B cell (primary cell): ENCODE measurements at regions not wholly inside any gene's neighbourhood (a gene's known extent, or its start where the extent isn't known, plus 50 kb on each side); places are given as distances from the start of the nearest gene placed in this dataset.

Source experiments
- ATAC-seq: fragments of 200-7000 bp; cut with Tn5 transposase; one replicate; pipeline ENCODE4 v1.10.0; 2021; ENCODE audit warnings: low read depth, mild to moderate bottlenecking, moderate number of reproducible peaks, moderate library complexity
- CTCF ChIA-PET: fragments of 350-600 bp; sonication (Branson Sonifier 250); formaldehyde crosslinking; loops from one replicate; lab custom pipeline; 2021; ENCODE audit warnings: antibody characterized with exemption, inconsistent platforms; lab: Charles Lee
- POLR2A ChIA-PET: fragments of 350-600 bp; sonication (Branson Sonifier 250); formaldehyde crosslinking; loops from one replicate; lab custom pipeline; 2021; ENCODE audit warnings: antibody characterized with exemption; lab: Charles Lee
- DNase-seq: peaks from one replicate; pipeline ENCODE4 v3.0.0; 2013
- H2AFZ ChIP-seq: 2 replicates; pipeline ENCODE4 v1.6.1; 2012; ENCODE audit warnings: mild to moderate bottlenecking, low read depth, low read length; ENCODE audit not compliant: insufficient read depth, poor library complexity, severe bottlenecking
- H3K27ac ChIP-seq, 2 donors: 1 replicate in 1 of 2; 2 replicates in 1 of 2; pipeline ENCODE4 v1.5.1; 2012 to 2013; ENCODE audit warnings: low read length in 2 of 2, mild to moderate bottlenecking in 2 of 2, moderate library complexity in 1 of 2
- H3K27me3 ChIP-seq, 4 experiments: fragments of 200-600 bp in 1 of 4; sonication (generic) in 1 of 4; replicated peaks in 1 of 4; 1 replicate in 2 of 4; 2 replicates in 2 of 4; pipeline versions ENCODE4 v1.6.1 to v1.7.0; 2013 to 2016; ENCODE audit warnings: low read length in 3 of 4, mild to moderate bottlenecking in 2 of 4, mixed read lengths in 1 of 4, moderate library complexity in 1 of 4; ENCODE audit not compliant: insufficient read depth in 4 of 4, control insufficient read depth in 3 of 4; ENCODE audit errors: control extremely low read depth in 1 of 4
- H3K36me3 ChIP-seq, 2 experiments: replicated peaks in 1 of 2; 1 replicate in 1 of 2; 2 replicates in 1 of 2; pipeline versions ENCODE4 v1.6.1 to v1.7.1; 2013; ENCODE audit warnings: low read length in 1 of 2; ENCODE audit not compliant: insufficient read depth in 2 of 2, control insufficient read depth in 1 of 2; ENCODE audit errors: control extremely low read depth in 1 of 2, extremely low read depth in 1 of 2
- H3K4me1 ChIP-seq, 2 donors: fragments of 200-600 bp in 1 of 2; sonication (generic) in 1 of 2; 1 replicate in 1 of 2; 2 replicates in 1 of 2; pipeline versions ENCODE4 v1.5.1 to v1.6.1; 2013 to 2017; ENCODE audit warnings: low read length in 2 of 2; ENCODE audit not compliant: control insufficient read depth in 2 of 2, insufficient read depth in 2 of 2
- H3K4me2 ChIP-seq: replicated peaks from 2 replicates; pipeline ENCODE3; 2012; ENCODE audit warnings: mild to moderate bottlenecking, low read depth, low read length; ENCODE audit not compliant: poor library complexity, severe bottlenecking
- H3K4me3 ChIP-seq, 5 experiments: fragments of 200-600 bp in 1 of 5; sonication (generic) in 1 of 5; 1 replicate in 3 of 5; 2 replicates in 2 of 5; pipeline versions ENCODE4 v1.5.1 to v1.7.0; 2011 to 2016; ENCODE audit warnings: low read length in 4 of 5, mild to moderate bottlenecking in 4 of 5, low read depth in 2 of 5, control low read depth in 1 of 5, moderate library complexity in 1 of 5; ENCODE audit not compliant: insufficient read depth in 1 of 5; ENCODE audit errors: control extremely low read depth in 1 of 5, extremely low read depth in 1 of 5
- H3K79me2 ChIP-seq: fragments of 200-600 bp; sonication (generic); one replicate; pipeline ENCODE4 v1.6.0; 2016; ENCODE audit warnings: low read length; ENCODE audit not compliant: control insufficient read depth, insufficient read depth
- H3K9ac ChIP-seq: fragments of 200-600 bp; sonication (generic); 2 replicates; pipeline ENCODE4 v1.6.1; 2017; ENCODE audit warnings: mild to moderate bottlenecking, low read length, moderate library complexity
- H3K9me3 ChIP-seq, 3 donors: one replicate each; pipeline versions ENCODE4 v1.6.1 to v1.7.1; 2013; ENCODE audit warnings: low read length in 2 of 3; ENCODE audit not compliant: control insufficient read depth in 2 of 3, insufficient read depth in 1 of 3; ENCODE audit errors: control extremely low read depth in 1 of 3
- H4K20me1 ChIP-seq: 2 replicates; pipeline ENCODE4 v1.6.0; 2012; ENCODE audit warnings: mild to moderate bottlenecking, low read length; ENCODE audit not compliant: insufficient read depth, control insufficient read depth, poor library complexity, severe bottlenecking
- H3K27ac Mint-ChIP-seq: one replicate; pipeline ENCODE4 v1.8.0; 2021; ENCODE audit warnings: mixed read lengths
- H3K27me3 Mint-ChIP-seq: one replicate; pipeline ENCODE4 v1.8.0; 2021; ENCODE audit warnings: mixed read lengths
- H3K4me1 Mint-ChIP-seq: one replicate; pipeline ENCODE4 v1.8.0; 2021; ENCODE audit warnings: mixed read lengths
- H3K4me3 Mint-ChIP-seq: one replicate; pipeline ENCODE4 v1.8.0; 2021; ENCODE audit warnings: mixed read lengths
- H3K9me3 Mint-ChIP-seq: one replicate; pipeline ENCODE4 v1.8.0; 2022; ENCODE audit warnings: mixed read lengths; ENCODE audit not compliant: insufficient read depth
- CTCF ChIP-seq: fragments of 200-600 bp; IDR thresholded peaks from one replicate; pipeline ENCODE4 v1.8.0; 2022; ENCODE audit warnings: antibody characterized with exemption, mild to moderate bottlenecking
- EZH2 ChIP-seq: IDR thresholded peaks from 2 replicates; pipeline ENCODE4 v1.6.1; 2012; ENCODE audit warnings: borderline replicate concordance, low read depth, mild to moderate bottlenecking, moderate library complexity, low read length; ENCODE audit not compliant: insufficient read depth, poor library complexity, severe bottlenecking
- WGBS: methylation state at CpG from one replicate; pipeline ENCODE4 v1.1.5; 2013; ENCODE audit warnings: missing lambda C conversion rate; ENCODE audit not compliant: insufficient coverage; 5-methylcytosine and 5-hydroxymethylcytosine counted together
- intact Hi-C: fragments of 100-400 bp; cut with micrococcal nuclease; formaldehyde crosslinking; loops from one replicate; pipeline ENCODE4 v1.10.0; 2022

DNA sequence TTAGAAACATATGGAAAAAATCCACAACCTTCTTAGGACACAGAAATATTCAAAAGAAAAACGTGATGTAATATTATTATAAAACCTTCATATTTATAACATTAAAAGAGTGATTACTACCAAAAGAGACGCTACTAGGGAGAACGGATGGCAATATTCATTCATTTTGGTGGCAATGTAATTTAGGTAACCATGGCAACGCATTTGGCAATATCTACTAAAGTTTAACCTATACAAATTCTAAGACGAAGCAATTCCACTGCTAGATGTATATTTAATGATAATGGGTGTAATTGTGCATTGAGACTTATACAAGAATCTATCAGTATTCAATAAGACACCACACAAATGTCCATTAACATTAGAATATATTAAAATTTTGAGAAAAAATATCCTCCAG is 709.4 kb downstream of the ARAP2 start:
- H3K4me3 Mint-ChIP-seq = no peak overlapping the region
- no peak for DNase-seq
- H3K9me3 Mint-ChIP-seq = no peaks in the 10 kb centered on the region
- no peaks in the 10 kb centered on the region for H4K20me1 ChIP-seq
- no peak overlapping the region for H3K27ac ChIP-seq
- H3K4me2 ChIP-seq = no peak overlapping the region
- no peaks in the 10 kb centered on the region for H3K4me1 ChIP-seq
- intact Hi-C loops = no loop called here
- no peak overlapping the region for H3K9ac ChIP-seq
- no peak overlapping the region for H2AFZ ChIP-seq
- H3K4me1 Mint-ChIP-seq = no peaks in the 10 kb centered on the region
- ChIA-PET CTCF (no interaction called here), POLR2A (no interaction called here)
- no peaks in the 10 kb centered on the region for H3K27me3 ChIP-seq
- no peak for ATAC-seq
- H3K9me3 ChIP-seq = no peaks in the 10 kb centered on the region
- no peak overlapping the region for H3K4me3 ChIP-seq
- no peaks in the 10 kb centered on the region for H3K79me2 ChIP-seq
- no CpG with 5 or more reads among the region's 5 CpGs for WGBS
- TF ChIP-seq EZH2 (no peak), CTCF (no peak)
- no peaks in the 10 kb centered on the region for H3K36me3 ChIP-seq
- no peak overlapping the region for H3K27ac Mint-ChIP-seq
- no peaks in the 10 kb centered on the region for H3K27me3 Mint-ChIP-seq

DNA sequence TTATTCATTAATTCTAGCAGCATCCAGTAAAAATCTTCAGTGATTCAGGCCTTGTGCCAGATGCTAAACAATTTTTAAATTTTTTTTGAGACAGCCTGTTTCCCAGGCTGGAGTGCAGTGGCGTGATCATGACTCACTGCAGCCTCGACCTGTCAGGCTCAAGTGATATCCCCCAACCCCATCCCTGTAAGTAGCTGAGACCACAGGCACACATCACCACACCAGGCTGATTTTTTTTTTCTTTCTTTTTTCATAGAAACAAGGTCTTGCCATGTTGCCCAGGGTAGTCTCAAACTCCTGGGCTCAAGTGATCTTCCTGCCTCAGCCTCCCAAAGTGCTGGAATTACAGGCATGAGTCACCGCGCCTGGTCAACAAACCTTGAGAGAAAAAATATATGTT is 705.5 kb downstream of the ARAP2 start:
- Histone ChIP-seq H4K20me1 (no peaks in the 10 kb centered on the region), H3K4me2 (no peak overlapping the region), H3K79me2 (no peaks in the 10 kb centered on the region), H3K9ac (no peak overlapping the region), H3K27me3 (no peaks in the 10 kb centered on the region), H3K36me3 (no peaks in the 10 kb centered on the region), H3K27ac (no peak overlapping the region), H3K4me3 (no peak overlapping the region), H3K4me1 (no peaks in the 10 kb centered on the region), H3K9me3 (peaks cover 0 to 5% (median 0%) of the 10 kb centered on the region in 3 donors), H2AFZ (no peak overlapping the region)
- Mint-ChIP-seq H3K4me3 (no peak overlapping the region), H3K4me1 (no peaks in the 10 kb centered on the region), H3K27ac (no peak overlapping the region), H3K27me3 (no peaks in the 10 kb centered on the region), H3K9me3 (peaks cover 2% of the 10 kb centered on the region)
- DNase-seq (no peak), ATAC-seq (no peak)
- 86% methylated on average over 1 of the region's 4 CpGs for WGBS
- intact Hi-C loops = no loop called here
- no peak for TF ChIP-seq EZH2
- no peak for TF ChIP-seq CTCF
- ChIA-PET CTCF (no interaction called here), POLR2A (no interaction called here)
